Esophagus squamous epithelium (tissue), 4 donors: ENCODE measurements at regions not wholly inside any gene's neighbourhood (a gene's known extent, or its start where the extent isn't known, plus 50 kb on each side); places are given as distances from the start of the nearest gene placed in this dataset.

Experiments used
- POLR2A ChIP-seq, 4 donors: fragments of 450-650 bp; IDR thresholded peaks; one replicate each; pipeline ENCODE4 v1.6.1; 2017; ENCODE audit warnings: antibody characterized with exemption in 4 of 4, mild to moderate bottlenecking in 4 of 4, moderate library complexity in 3 of 4
- TF ChIP-seq, protein P1 (sequence below), 6 experiments: fragments of 450-650 bp in 4 of 6; fragments of 200-600 bp in 2 of 6; sonication (generic) in 2 of 6; IDR thresholded peaks; one replicate each; pipeline ENCODE4 v1.5.1; 2016 to 2019; ENCODE audit warnings: antibody characterized with exemption in 6 of 6, mild to moderate bottlenecking in 4 of 6, moderate library complexity in 4 of 6

GRCh38 chr5:75002271-75002670 is 50.1 kb downstream of the GCNT4 start:
- TF ChIP-seq, protein P1, sequence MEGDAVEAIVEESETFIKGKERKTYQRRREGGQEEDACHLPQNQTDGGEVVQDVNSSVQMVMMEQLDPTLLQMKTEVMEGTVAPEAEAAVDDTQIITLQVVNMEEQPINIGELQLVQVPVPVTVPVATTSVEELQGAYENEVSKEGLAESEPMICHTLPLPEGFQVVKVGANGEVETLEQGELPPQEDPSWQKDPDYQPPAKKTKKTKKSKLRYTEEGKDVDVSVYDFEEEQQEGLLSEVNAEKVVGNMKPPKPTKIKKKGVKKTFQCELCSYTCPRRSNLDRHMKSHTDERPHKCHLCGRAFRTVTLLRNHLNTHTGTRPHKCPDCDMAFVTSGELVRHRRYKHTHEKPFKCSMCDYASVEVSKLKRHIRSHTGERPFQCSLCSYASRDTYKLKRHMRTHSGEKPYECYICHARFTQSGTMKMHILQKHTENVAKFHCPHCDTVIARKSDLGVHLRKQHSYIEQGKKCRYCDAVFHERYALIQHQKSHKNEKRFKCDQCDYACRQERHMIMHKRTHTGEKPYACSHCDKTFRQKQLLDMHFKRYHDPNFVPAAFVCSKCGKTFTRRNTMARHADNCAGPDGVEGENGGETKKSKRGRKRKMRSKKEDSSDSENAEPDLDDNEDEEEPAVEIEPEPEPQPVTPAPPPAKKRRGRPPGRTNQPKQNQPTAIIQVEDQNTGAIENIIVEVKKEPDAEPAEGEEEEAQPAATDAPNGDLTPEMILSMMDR (IDR thresholded peaks at IDR 0.05), result no peak
- TF ChIP-seq POLR2A (IDR thresholded peaks at IDR 0.05), result no peak
